Mesenchymal stem cell (in vitro differentiated cells and primary cell): ENCODE measurements at regions not wholly inside any gene's neighbourhood (a gene's known extent, or its start where the extent isn't known, plus 50 kb on each side); places are given as distances from the start of the nearest gene placed in this dataset.

Source experiments
- DNase-seq: peaks from one replicate; pipeline ENCODE4 v3.0.0-alpha.2; 2013
- H2AFZ ChIP-seq: one replicate; pipeline ENCODE4 v1.6.1; 2013; ENCODE audit warnings: low read depth, mild to moderate bottlenecking, control low read depth, inconsistent platforms, low read length, moderate library complexity
- H2AK5ac ChIP-seq: 2 replicates; pipeline ENCODE4 v1.6.1; 2013; ENCODE audit warnings: low read length, moderate library complexity, mild to moderate bottlenecking, inconsistent platforms; ENCODE audit not compliant: severe bottlenecking
- H2BK120ac ChIP-seq: one replicate; pipeline ENCODE4 v1.6.1; 2013; ENCODE audit warnings: low read depth, mild to moderate bottlenecking, inconsistent platforms, low read length, moderate library complexity
- H2BK12ac ChIP-seq, 2 experiments: one replicate each; pipeline ENCODE4 v1.6.1; 2013; ENCODE audit warnings: inconsistent platforms in 2 of 2, low read length in 2 of 2, mild to moderate bottlenecking in 2 of 2, moderate library complexity in 2 of 2, control low read depth in 1 of 2
- H2BK15ac ChIP-seq: one replicate; pipeline ENCODE4 v1.6.1; 2013; ENCODE audit warnings: mild to moderate bottlenecking, low read depth, inconsistent platforms; ENCODE audit not compliant: poor library complexity, severe bottlenecking
- H2BK5ac ChIP-seq: 2 replicates; pipeline ENCODE4 v1.6.1; 2013; ENCODE audit warnings: low read depth, mild to moderate bottlenecking, low read length, control low read depth, inconsistent platforms; ENCODE audit not compliant: poor library complexity, severe bottlenecking
- H3K14ac ChIP-seq, 2 experiments: one replicate each; pipeline ENCODE4 v1.6.1; 2013; ENCODE audit warnings: inconsistent platforms in 2 of 2, low read length in 2 of 2, control low read depth in 1 of 2, mild to moderate bottlenecking in 1 of 2, moderate library complexity in 1 of 2
- H3K18ac ChIP-seq, 2 experiments: one replicate each; pipeline ENCODE4 v1.6.1; 2013; ENCODE audit warnings: inconsistent platforms in 2 of 2, low read length in 2 of 2, control low read depth in 1 of 2, low read depth in 1 of 2, mild to moderate bottlenecking in 1 of 2
- H3K23ac ChIP-seq, 2 experiments: one replicate each; pipeline ENCODE4 v1.6.1; 2013; ENCODE audit warnings: inconsistent platforms in 2 of 2, low read length in 2 of 2, mild to moderate bottlenecking in 2 of 2, moderate library complexity in 2 of 2, control low read depth in 1 of 2
- H3K27ac ChIP-seq: 2 replicates; pipeline ENCODE4 v1.5.1; 2013; ENCODE audit warnings: mild to moderate bottlenecking, moderate library complexity, low read length, control low read depth, inconsistent platforms; ENCODE audit not compliant: poor library complexity, severe bottlenecking
- H3K27me3 ChIP-seq, 2 experiments: 2 replicates each; pipeline versions ENCODE4 v1.6.1 to v1.7.0; 2013; ENCODE audit warnings: low read length in 2 of 2, mild to moderate bottlenecking in 2 of 2, moderate library complexity in 2 of 2, control low read depth in 1 of 2, inconsistent platforms in 1 of 2; ENCODE audit not compliant: control insufficient read depth in 1 of 2, insufficient read depth in 1 of 2
- H3K36me3 ChIP-seq, 2 experiments: 2 replicates each; pipeline versions ENCODE4 v1.6.1 to v1.7.0; 2013; ENCODE audit warnings: low read length in 2 of 2, control low read depth in 1 of 2, inconsistent platforms in 1 of 2, low read depth in 1 of 2, mild to moderate bottlenecking in 1 of 2; ENCODE audit not compliant: insufficient read depth in 2 of 2, control insufficient read depth in 1 of 2
- H3K4ac ChIP-seq, 2 experiments: one replicate each; pipeline ENCODE4 v1.6.1; 2013; ENCODE audit warnings: inconsistent platforms in 2 of 2, low read length in 2 of 2, mild to moderate bottlenecking in 2 of 2, moderate library complexity in 2 of 2, control low read depth in 1 of 2, low read depth in 1 of 2
- H3K4me1 ChIP-seq: 2 replicates; pipeline ENCODE4 v1.6.1; 2013; ENCODE audit warnings: low read depth, low read length, control low read depth; ENCODE audit not compliant: control insufficient read depth, insufficient read depth
- H3K4me2 ChIP-seq: 2 replicates; pipeline ENCODE4 v1.6.1; 2013; ENCODE audit warnings: low read length, mild to moderate bottlenecking, inconsistent platforms; ENCODE audit not compliant: poor library complexity, severe bottlenecking
- H3K4me3 ChIP-seq, 2 experiments: 2 replicates each; pipeline versions ENCODE4 v1.5.1 to v1.7.0; 2013; ENCODE audit warnings: low read length in 2 of 2, mild to moderate bottlenecking in 2 of 2, control low read depth in 1 of 2, low read depth in 1 of 2; ENCODE audit not compliant: insufficient read depth in 1 of 2
- H3K79me1 ChIP-seq: replicated peaks from 2 replicates; pipeline ENCODE4 v1.6.1; 2013; ENCODE audit warnings: mild to moderate bottlenecking, control low read depth, low read length, inconsistent platforms; ENCODE audit not compliant: poor library complexity, severe bottlenecking
- H3K9ac ChIP-seq: 2 replicates; pipeline ENCODE4 v1.7.0; 2013; ENCODE audit warnings: mild to moderate bottlenecking, low read length, moderate library complexity
- H3K9me3 ChIP-seq: 2 replicates; pipeline ENCODE4 v1.7.0; 2013; ENCODE audit warnings: mild to moderate bottlenecking, low read length; ENCODE audit not compliant: control insufficient read depth
- H4K8ac ChIP-seq: one replicate; pipeline ENCODE4 v1.6.1; 2013; ENCODE audit warnings: inconsistent platforms, mild to moderate bottlenecking, low read length, moderate library complexity
- H4K91ac ChIP-seq: one replicate; pipeline ENCODE4 v1.6.1; 2013; ENCODE audit warnings: mild to moderate bottlenecking, low read length, inconsistent platforms
- WGBS: methylation state at CpG from one replicate; pipeline ENCODE4 v1.1.7; 2013; ENCODE audit warnings: mixed read lengths; 5-methylcytosine and 5-hydroxymethylcytosine counted together

- Histone ChIP-seq H3K23ac (no peak overlapping the region), H3K4me1 (no peaks in the 10 kb centered on the region), H3K4me3 (no peak overlapping the region), H4K8ac (no peak overlapping the region), H4K91ac (no peak overlapping the region), H2BK15ac (no peak overlapping the region), H2BK5ac (no peak overlapping the region), H3K18ac (no peak overlapping the region), H2AK5ac (no peak overlapping the region), H3K4me2 (no peak overlapping the region), H3K27me3 (no peaks in the 10 kb centered on the region), H3K79me1 (no peaks in the 10 kb centered on the region), H3K14ac (no peak overlapping the region), H3K36me3 (no peaks in the 10 kb centered on the region), H3K4ac (no peak overlapping the region), H3K9ac (no peak overlapping the region), H2BK120ac (no peak overlapping the region), H2BK12ac (no peak overlapping the region), H3K9me3 (no peaks in the 10 kb centered on the region), H2AFZ (no peak overlapping the region), H3K27ac (no peak overlapping the region)
- WGBS, result 59% methylated on average over 3 of the region's 4 CpGs
- no peak for DNase-seq
Observed at GRCh38 chr9:3689555-3689954, 163.8 kb upstream of the RFX3 start.

GRCh38 chr9:3687145-3687544, 161.3 kb upstream of the RFX3 start:
- Histone ChIP-seq H3K4me1 (no peaks in the 10 kb centered on the region), H4K8ac (no peak overlapping the region)

GRCh38 chr9:3682186-3682585, 156.4 kb upstream of the RFX3 start:
- Histone ChIP-seq H2AK5ac (no peak overlapping the region), H3K27ac (no peak overlapping the region), H3K79me1 (no peaks in the 10 kb centered on the region), H3K14ac (no peak overlapping the region), H3K4me1 (no peaks in the 10 kb centered on the region), H2BK15ac (no peak overlapping the region), H4K91ac (no peak overlapping the region), H3K9ac (no peak overlapping the region), H2BK120ac (no peak overlapping the region), H4K8ac (no peak overlapping the region), H2AFZ (no peak overlapping the region), H3K9me3 (no peaks in the 10 kb centered on the region), H2BK12ac (no peak overlapping the region), H3K23ac (no peak overlapping the region), H3K27me3 (no peaks in the 10 kb centered on the region), H3K4me3 (no peak overlapping the region), H3K4ac (no peak overlapping the region), H3K18ac (no peak overlapping the region), H3K36me3 (no peaks in the 10 kb centered on the region), H2BK5ac (no peak overlapping the region), H3K4me2 (no peak overlapping the region)
- WGBS, result 100% methylated on average over 2 of the region's 3 CpGs
- no peak for DNase-seq

More at GRCh38 chr9:3687145-3687544, 161.3 kb upstream of the RFX3 start:
- no peak overlapping the region for H2BK12ac ChIP-seq
- no peak overlapping the region for H2BK15ac ChIP-seq
- no peak overlapping the region for H3K14ac ChIP-seq
- no peak overlapping the region for H3K27ac ChIP-seq
- no peak overlapping the region for H2AFZ ChIP-seq
- H3K4me2 ChIP-seq, result no peak overlapping the region
- H3K9ac ChIP-seq, result no peak overlapping the region
- no peak overlapping the region for H3K18ac ChIP-seq
- no peak overlapping the region for H2BK120ac ChIP-seq
- H3K36me3 ChIP-seq, result no peaks in the 10 kb centered on the region
- H2BK5ac ChIP-seq, result no peak overlapping the region
- no peak overlapping the region for H4K91ac ChIP-seq
- H3K9me3 ChIP-seq, result no peaks in the 10 kb centered on the region
- DNase-seq, result no peak
- no peak overlapping the region for H3K4me3 ChIP-seq
- H3K79me1 ChIP-seq, result no peaks in the 10 kb centered on the region
- H3K27me3 ChIP-seq, result no peaks in the 10 kb centered on the region
- H3K23ac ChIP-seq, result no peak overlapping the region
- H2AK5ac ChIP-seq, result no peak overlapping the region
- H3K4ac ChIP-seq, result no peak overlapping the region

GRCh38 chr9:3677541-3677940, 151.7 kb upstream of the RFX3 start:
- Histone ChIP-seq H4K91ac (no peak overlapping the region), H2AFZ (no peak overlapping the region)
- 100% methylated on average over 4 of the region's 4 CpGs for WGBS

More at GRCh38 chr9:3677541-3677940, 151.7 kb upstream of the RFX3 start:
- H3K79me1 ChIP-seq, result no peaks in the 10 kb centered on the region
- H3K27me3 ChIP-seq, result no peaks in the 10 kb centered on the region
- no peak overlapping the region for H3K14ac ChIP-seq
- H3K9me3 ChIP-seq, result no peaks in the 10 kb centered on the region
- H4K8ac ChIP-seq, result no peak overlapping the region
- H2BK5ac ChIP-seq, result no peak overlapping the region
- no peak overlapping the region for H3K4ac ChIP-seq
- no peak overlapping the region for H2BK12ac ChIP-seq
- H3K9ac ChIP-seq, result no peak overlapping the region
- no peak overlapping the region for H3K4me3 ChIP-seq
- no peaks in the 10 kb centered on the region for H3K36me3 ChIP-seq
- no peak overlapping the region for H2BK15ac ChIP-seq
- no peak overlapping the region for H2AK5ac ChIP-seq
- H3K27ac ChIP-seq, result no peak overlapping the region
- DNase-seq, result no peak
- no peak overlapping the region for H3K18ac ChIP-seq
- H3K4me1 ChIP-seq, result no peaks in the 10 kb centered on the region
- H3K23ac ChIP-seq, result no peak overlapping the region
- no peak overlapping the region for H3K4me2 ChIP-seq
- H2BK120ac ChIP-seq, result no peak overlapping the region
